GM19023 (cell line): ENCODE measurements at regions not wholly inside any gene's neighbourhood (a gene's known extent, or its start where the extent isn't known, plus 50 kb on each side); places are given as distances from the start of the nearest gene placed in this dataset.

ENCODE experiments used
- ATAC-seq: cut with Tn5 transposase; IDR thresholded peaks from one replicate; pipeline ENCODE4 v1.9.1; 2021; ENCODE audit warnings: mild to moderate bottlenecking, moderate library complexity; ENCODE audit not compliant: unreplicated experiment

- no peak for ATAC-seq
Observed at GRCh38 chr9:96089452-96090085, 212.4 kb downstream of the HSD17B3 start.

- ATAC-seq, result no peak
Observed at GRCh38 chr9:96088510-96088909, 213.0 kb downstream of the ERCC6L2 start.

GRCh38 chr9:96087669-96088299, 212.3 kb downstream of the ERCC6L2 start:
- ATAC-seq, result no peak

GRCh38 chr9:96086936-96087571, 211.6 kb downstream of the ERCC6L2 start:
- ATAC-seq, result no peak

GRCh38 chr9:96085491-96086143, 210.1 kb downstream of the ERCC6L2 start:
- no peak for ATAC-seq

GRCh38 chr9:96084331-96084734, 208.8 kb downstream of the ERCC6L2 start:
- ATAC-seq, result no peak

- ATAC-seq, result no peak
Observed at GRCh38 chr9:96082516-96083232, 207.2 kb downstream of the ERCC6L2 start.

GRCh38 chr9:96080364-96080763, 204.9 kb downstream of the ERCC6L2 start:
- no peak for ATAC-seq

GRCh38 chr9:96079779-96080178, 204.3 kb downstream of the ERCC6L2 start:
- no peak for ATAC-seq

GRCh38 chr9:96078897-96079490, 203.5 kb downstream of the ERCC6L2 start:
- no peak for ATAC-seq

GRCh38 chr9:96075757-96076156, 200.3 kb downstream of the ERCC6L2 start:
- ATAC-seq, result no peak

GRCh38 chr9:96075111-96075510, 199.6 kb downstream of the ERCC6L2 start:
- ATAC-seq, result no peak

- no peak for ATAC-seq
Observed at GRCh38 chr9:96073531-96074480, 198.3 kb downstream of the ERCC6L2 start.

GRCh38 chr9:96072930-96073329, 197.4 kb downstream of the ERCC6L2 start:
- ATAC-seq, result no peak

GRCh38 chr9:96071815-96072124, 196.3 kb downstream of the ERCC6L2 start:
- ATAC-seq, result no peak

GRCh38 chr9:96071076-96071814, 195.8 kb downstream of the ERCC6L2 start:
- ATAC-seq, result no peak

- no peak for ATAC-seq
Observed at GRCh38 chr9:96069629-96070220, 194.2 kb downstream of the ERCC6L2 start.

- ATAC-seq, result no peak
Observed at GRCh38 chr9:96068511-96068910, 193.0 kb downstream of the ERCC6L2 start.

- ATAC-seq, result no peak
Observed at GRCh38 chr9:96067600-96067999, 192.1 kb downstream of the ERCC6L2 start.
